Embryonic facial prominence (tissue), 1 donor: ENCODE measurements at regions not wholly inside any gene's neighbourhood (a gene's known extent, or its start where the extent isn't known, plus 50 kb on each side); places are given as distances from the start of the nearest gene placed in this dataset.

Experiments
- DNase-seq: peaks from one replicate; pipeline ENCODE4 v3.0.0-alpha.2; 2016; ENCODE audit errors: extremely low spot score

- DNase-seq: no peak
Measured at GRCh38 chr21:22892740-22893139, 1894.5 kb downstream of the NCAM2 start.

GRCh38 chr21:22898051-22898665 lies 1899.9 kb downstream of the NCAM2 start:
- DNase-seq: no peak

GRCh38 chr21:22900490-22900889 lies 1902.3 kb downstream of the NCAM2 start:
- DNase-seq: no peak

GRCh38 chr21:22903851-22904250 lies 1905.6 kb downstream of the NCAM2 start:
- DNase-seq: no peak

GRCh38 chr21:22904385-22904784 lies 1906.2 kb downstream of the NCAM2 start:
- DNase-seq: no peak

GRCh38 chr21:22925032-22925431 lies 1926.8 kb downstream of the NCAM2 start:
- DNase-seq: no peak

GRCh38 chr21:22927469-22927868 lies 1929.3 kb downstream of the NCAM2 start:
- no peak for DNase-seq

GRCh38 chr21:22941779-22942490 lies 1943.7 kb downstream of the NCAM2 start:
- DNase-seq: no peak

GRCh38 chr21:22955559-22955958 lies 1957.3 kb downstream of the NCAM2 start:
- DNase-seq: no peak

- no peak for DNase-seq
Measured at GRCh38 chr21:22961258-22961657, 1963.0 kb downstream of the NCAM2 start.

- no peak for DNase-seq
Measured at GRCh38 chr21:22965455-22966135, 1967.4 kb downstream of the NCAM2 start.

- no peak for DNase-seq
Measured at GRCh38 chr21:22981819-22982218, 1983.6 kb downstream of the NCAM2 start.

- no peak for DNase-seq
Measured at GRCh38 chr21:22993144-22993543, 1994.9 kb downstream of the NCAM2 start.

GRCh38 chr21:22993822-22994574 lies 1995.8 kb downstream of the NCAM2 start:
- no peak for DNase-seq

- no peak for DNase-seq
Measured at GRCh38 chr21:23003951-23004350, 2005.7 kb downstream of the NCAM2 start.

GRCh38 chr21:23008601-23009202 lies 2010.5 kb downstream of the NCAM2 start:
- no peak for DNase-seq

GRCh38 chr21:23009360-23009759 lies 2011.2 kb downstream of the NCAM2 start:
- DNase-seq: no peak

GRCh38 chr21:23014021-23014420 lies 2015.8 kb downstream of the NCAM2 start:
- no peak for DNase-seq

- no peak for DNase-seq
Measured at GRCh38 chr21:23016617-23017016, 2018.4 kb downstream of the NCAM2 start.

- no peak for DNase-seq
Measured at GRCh38 chr21:23017989-23018388, 2019.8 kb downstream of the NCAM2 start.

GRCh38 chr21:23020969-23021368 lies 2022.8 kb downstream of the NCAM2 start:
- no peak for DNase-seq

- DNase-seq: no peak
Measured at GRCh38 chr21:23021481-23021880, 2023.3 kb downstream of the NCAM2 start.
